Suprapubic skin (tissue), 4 donors: ENCODE measurements at regions not wholly inside any gene's neighbourhood (a gene's known extent, or its start where the extent isn't known, plus 50 kb on each side); places are given as distances from the start of the nearest gene placed in this dataset.

Experiments
- DNase-seq, 2 donors: peaks; one replicate each; pipeline ENCODE4 v3.0.0-alpha.2; 2019; ENCODE audit warnings: low spot score in 2 of 2
- H3K27ac ChIP-seq: fragments of 200-600 bp; sonication (generic); one replicate; pipeline ENCODE4 v1.5.1; 2019
- H3K27me3 ChIP-seq: fragments of 200-600 bp; sonication (generic); one replicate; pipeline ENCODE4 v1.5.1; 2019
- H3K36me3 ChIP-seq: fragments of 200-600 bp; sonication (generic); one replicate; pipeline ENCODE4 v1.5.1; 2019
- H3K4me1 ChIP-seq: fragments of 200-600 bp; sonication (generic); one replicate; pipeline ENCODE4 v1.5.1; 2019
- H3K4me3 ChIP-seq: fragments of 200-600 bp; sonication (generic); one replicate; pipeline ENCODE4 v1.5.1; 2019; ENCODE audit warnings: mild to moderate bottlenecking
- H3K9me3 ChIP-seq: fragments of 200-600 bp; sonication (generic); one replicate; pipeline ENCODE4 v1.5.1; 2019
- EP300 ChIP-seq: sonication (generic); formaldehyde crosslinking; IDR thresholded peaks from one replicate; pipeline ENCODE4 v1.6.1; 2017; ENCODE audit warnings: antibody characterized with exemption
- POLR2A ChIP-seq, 2 donors: fragments of 450-650 bp; IDR thresholded peaks; one replicate each; pipeline ENCODE4 v1.6.1; 2017; ENCODE audit warnings: antibody characterized with exemption in 2 of 2, mild to moderate bottlenecking in 2 of 2, moderate library complexity in 2 of 2
- POLR2AphosphoS5 ChIP-seq, 3 donors: sonication (generic); formaldehyde crosslinking; IDR thresholded peaks; one replicate each; pipeline ENCODE4 v1.6.1; 2017; ENCODE audit warnings: antibody characterized with exemption in 3 of 3
- WGBS: methylation state at CpG from one replicate; pipeline ENCODE4 v1.1.5; 2018; 5-methylcytosine and 5-hydroxymethylcytosine counted together
- TF ChIP-seq, protein P1 (sequence below), 2 donors: fragments of 200-600 bp in 1 of 2; fragments of 450-650 bp in 1 of 2; sonication (generic) in 1 of 2; IDR thresholded peaks; one replicate each; pipeline ENCODE4 v1.5.1; 2016 to 2019; ENCODE audit warnings: antibody characterized with exemption in 2 of 2, mild to moderate bottlenecking in 1 of 2, moderate library complexity in 1 of 2

DNA sequence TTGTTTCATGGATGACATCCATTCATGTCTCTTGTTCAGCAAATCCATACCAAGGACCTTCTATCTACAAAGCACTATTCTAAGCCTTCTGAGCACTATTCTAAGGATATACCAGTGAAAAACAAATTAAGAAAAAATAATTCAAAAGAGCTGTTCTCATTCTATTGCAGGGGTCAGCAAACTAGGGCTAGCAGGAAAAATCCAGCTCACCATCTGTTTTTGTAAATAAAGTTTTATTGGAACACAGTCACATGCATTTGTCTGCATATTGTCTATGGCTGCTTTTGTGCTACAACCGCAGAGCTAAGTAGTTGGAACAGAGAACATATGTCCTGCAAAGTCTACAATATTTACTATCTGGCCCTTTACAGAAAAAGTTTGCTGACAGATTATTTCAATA lies 222.7 kb upstream of the DYNLRB2 start:
- TF ChIP-seq EP300 (no peak), POLR2A (IDR thresholded peaks at IDR 0.05) (no peak), POLR2AphosphoS5 (IDR thresholded peaks at IDR 0.05) (no peak)
- TF ChIP-seq, protein P1, sequence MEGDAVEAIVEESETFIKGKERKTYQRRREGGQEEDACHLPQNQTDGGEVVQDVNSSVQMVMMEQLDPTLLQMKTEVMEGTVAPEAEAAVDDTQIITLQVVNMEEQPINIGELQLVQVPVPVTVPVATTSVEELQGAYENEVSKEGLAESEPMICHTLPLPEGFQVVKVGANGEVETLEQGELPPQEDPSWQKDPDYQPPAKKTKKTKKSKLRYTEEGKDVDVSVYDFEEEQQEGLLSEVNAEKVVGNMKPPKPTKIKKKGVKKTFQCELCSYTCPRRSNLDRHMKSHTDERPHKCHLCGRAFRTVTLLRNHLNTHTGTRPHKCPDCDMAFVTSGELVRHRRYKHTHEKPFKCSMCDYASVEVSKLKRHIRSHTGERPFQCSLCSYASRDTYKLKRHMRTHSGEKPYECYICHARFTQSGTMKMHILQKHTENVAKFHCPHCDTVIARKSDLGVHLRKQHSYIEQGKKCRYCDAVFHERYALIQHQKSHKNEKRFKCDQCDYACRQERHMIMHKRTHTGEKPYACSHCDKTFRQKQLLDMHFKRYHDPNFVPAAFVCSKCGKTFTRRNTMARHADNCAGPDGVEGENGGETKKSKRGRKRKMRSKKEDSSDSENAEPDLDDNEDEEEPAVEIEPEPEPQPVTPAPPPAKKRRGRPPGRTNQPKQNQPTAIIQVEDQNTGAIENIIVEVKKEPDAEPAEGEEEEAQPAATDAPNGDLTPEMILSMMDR (IDR thresholded peaks at IDR 0.05) = no peak
- H3K36me3 ChIP-seq = no peaks in the 10 kb centered on the region
- H3K4me3 ChIP-seq = no peak overlapping the region
- H3K27ac ChIP-seq = no peak overlapping the region
- no peaks in the 10 kb centered on the region for H3K4me1 ChIP-seq
- no peaks in the 10 kb centered on the region for H3K9me3 ChIP-seq
- no peaks in the 10 kb centered on the region for H3K27me3 ChIP-seq
- 91% methylated on average over 1 of the region's 1 CpG for WGBS
- DNase-seq = no peak

DNA sequence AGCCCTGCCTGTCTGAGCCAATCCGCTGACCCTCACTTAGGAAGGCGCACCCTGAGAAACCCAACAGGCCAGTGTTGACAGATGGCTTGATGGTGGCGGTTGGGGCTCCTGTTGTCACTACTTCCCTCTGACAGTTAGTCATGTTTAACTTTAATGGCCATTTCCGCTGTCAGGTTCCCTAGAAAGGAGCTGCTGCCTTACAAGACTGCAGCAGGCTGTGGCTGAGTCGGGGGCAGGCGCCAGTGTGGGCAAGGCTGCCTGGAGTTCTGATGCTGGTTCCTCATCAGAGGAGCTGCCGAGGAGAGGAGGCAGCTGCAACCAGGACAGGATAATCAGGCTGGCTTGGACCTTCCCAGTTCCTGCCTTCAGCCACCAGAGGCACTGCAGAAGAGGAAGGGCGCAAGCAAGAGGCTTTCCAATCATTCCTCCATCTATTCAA lies 223.2 kb upstream of the DYNLRB2 start:
- Histone ChIP-seq H3K4me3 (no peak overlapping the region), H3K36me3 (no peaks in the 10 kb centered on the region), H3K27me3 (no peaks in the 10 kb centered on the region), H3K9me3 (no peaks in the 10 kb centered on the region), H3K4me1 (no peaks in the 10 kb centered on the region), H3K27ac (no peak overlapping the region)
- TF ChIP-seq POLR2A (IDR thresholded peaks at IDR 0.05) (no peak), POLR2AphosphoS5 (IDR thresholded peaks at IDR 0.05) (no peak), EP300 (no peak)
- TF ChIP-seq, protein P1 (IDR thresholded peaks at IDR 0.05) = no peak
- DNase-seq = no peak
- WGBS = 87% methylated on average over 8 of the region's 8 CpGs

DNA sequence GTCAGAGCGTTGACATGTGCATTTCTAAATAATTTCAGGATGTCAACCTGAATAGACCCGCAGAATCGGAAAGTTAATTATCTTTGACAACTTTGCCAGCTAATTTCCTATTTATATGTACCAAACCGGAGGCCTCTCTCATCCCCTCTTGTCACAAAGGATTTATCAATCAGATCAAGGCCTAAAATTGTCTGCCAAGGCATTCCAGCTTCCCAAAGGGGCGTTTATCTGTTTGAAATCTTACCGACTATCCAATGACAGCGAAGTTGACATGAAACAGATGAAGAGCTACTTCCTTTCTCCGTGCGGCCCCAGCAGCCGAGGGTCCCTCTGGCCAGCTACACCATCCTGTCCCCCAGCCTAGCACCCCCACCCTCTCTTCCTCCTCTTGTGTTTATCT lies 223.7 kb upstream of the DYNLRB2 start:
- no peaks in the 10 kb centered on the region for H3K9me3 ChIP-seq
- H3K36me3 ChIP-seq = no peaks in the 10 kb centered on the region
- 72% methylated on average over 10 of the region's 10 CpGs for WGBS
- H3K27me3 ChIP-seq = no peaks in the 10 kb centered on the region
- H3K4me3 ChIP-seq = no peak overlapping the region
- no peaks in the 10 kb centered on the region for H3K4me1 ChIP-seq
- no peak overlapping the region for H3K27ac ChIP-seq
- TF ChIP-seq, protein P1 (IDR thresholded peaks at IDR 0.05) = no peak
- TF ChIP-seq POLR2AphosphoS5 (IDR thresholded peaks at IDR 0.05) = no peak
- TF ChIP-seq EP300 = no peak
- TF ChIP-seq POLR2A (IDR thresholded peaks at IDR 0.05) = no peak
- no peak for DNase-seq

DNA sequence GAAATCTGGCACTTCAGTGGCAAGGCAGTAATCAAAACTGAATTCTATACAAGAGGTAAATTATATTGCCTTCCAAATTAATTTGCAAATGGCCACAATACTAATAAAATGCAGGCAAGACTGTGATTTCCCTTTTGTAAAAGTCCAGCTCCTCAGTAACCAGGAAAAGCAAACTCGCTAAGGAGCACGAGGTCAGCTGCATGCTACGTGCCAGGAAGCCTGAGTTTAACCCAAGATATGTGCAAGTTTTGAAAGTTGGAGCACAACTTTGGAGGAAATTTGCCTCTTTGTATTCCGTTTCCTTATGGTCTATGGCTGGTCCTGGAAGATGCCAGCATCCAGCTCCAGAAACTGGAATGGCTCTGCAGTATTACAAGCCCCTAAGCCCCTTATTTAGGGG lies 226.8 kb upstream of the DYNLRB2 start:
- 74% methylated on average over 4 of the region's 4 CpGs for WGBS
- Histone ChIP-seq H3K4me3 (no peak overlapping the region), H3K27ac (no peak overlapping the region), H3K27me3 (no peaks in the 10 kb centered on the region), H3K9me3 (no peaks in the 10 kb centered on the region), H3K36me3 (no peaks in the 10 kb centered on the region), H3K4me1 (no peaks in the 10 kb centered on the region)
- TF ChIP-seq, protein P1 (IDR thresholded peaks at IDR 0.05) = no peak
- no peak for TF ChIP-seq POLR2AphosphoS5 (IDR thresholded peaks at IDR 0.05)
- TF ChIP-seq POLR2A (IDR thresholded peaks at IDR 0.05) = no peak
- no peak for TF ChIP-seq EP300
- no peak for DNase-seq

DNA sequence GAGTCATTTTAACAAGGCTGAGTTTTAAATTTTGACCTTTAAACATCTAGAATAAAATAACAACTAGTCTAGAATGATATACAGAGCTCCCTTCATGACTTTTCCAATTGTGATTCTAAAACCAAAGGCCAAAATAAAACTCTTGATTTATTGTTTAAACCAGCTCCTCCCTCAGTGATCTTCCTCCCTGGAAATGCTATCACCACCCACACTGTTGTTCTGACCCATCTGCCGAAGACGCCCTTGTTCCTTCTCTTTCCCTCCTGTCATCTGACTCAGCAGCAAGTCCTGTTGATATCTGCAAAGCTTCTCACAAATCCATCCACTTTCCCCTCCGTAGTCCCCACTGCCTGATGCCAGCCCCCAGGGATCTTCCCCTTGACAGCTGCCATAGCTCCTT lies 231.6 kb upstream of the DYNLRB2 start:
- H3K27me3 ChIP-seq = no peaks in the 10 kb centered on the region
- H3K4me1 ChIP-seq = no peaks in the 10 kb centered on the region
- H3K27ac ChIP-seq = no peak overlapping the region
- H3K36me3 ChIP-seq = no peaks in the 10 kb centered on the region
- no peaks in the 10 kb centered on the region for H3K9me3 ChIP-seq
- no peak for DNase-seq
- TF ChIP-seq EP300 (no peak), POLR2AphosphoS5 (IDR thresholded peaks at IDR 0.05) (no peak), POLR2A (IDR thresholded peaks at IDR 0.05) (no peak)
- TF ChIP-seq, protein P1 (IDR thresholded peaks at IDR 0.05) = no peak
- 69% methylated on average over 3 of the region's 3 CpGs for WGBS
- no peak overlapping the region for H3K4me3 ChIP-seq
